ENCODE measurements at regions not wholly inside any gene's neighbourhood (a gene's known extent, or its start where the extent isn't known, plus 50 kb on each side); places are given as distances from the start of the nearest gene placed in this dataset.
A peak's percentile ranks its signal among the peaks of the same experiment; 100 is the strongest.

- H3K4me3 Mint-ChIP-seq: no peak overlapping the region
- DNase-seq (ENCODE audit: low spot score): no peak
- H3K27me3 Mint-ChIP-seq (ENCODE audit: low read depth): no peaks in the 10 kb centered on the region; the same call in 1 of the 2 replicates
- peaks cover 1% of the 10 kb centered on the region; the same call in 1 of the 2 replicates for H3K4me1 Mint-ChIP-seq
- no peak for ATAC-seq
- POLR2A ChIA-PET: no interaction called here
- H3K36me3 Mint-ChIP-seq: no peaks in the 10 kb centered on the region
- CTCF ChIA-PET: no interaction called here
- no peaks in the 10 kb centered on the region for H3K9me3 Mint-ChIP-seq
- TF ChIP-seq ZNF138 (CRISPR knock-in tag; conservative IDR thresholded peaks at IDR 0.05) (no peak), FOXP1 (CRISPR knock-in tag; IDR thresholded peaks at IDR 0.05; ENCODE audit: borderline replicate concordance) (no peak), ZBTB43 (CRISPR knock-in tag; IDR thresholded peaks at IDR 0.05) (no peak), ZNF396 (CRISPR knock-in tag; IDR thresholded peaks at IDR 0.05; ENCODE audit: borderline replicate concordance) (no peak), RELA (CRISPR knock-in tag; IDR thresholded peaks at IDR 0.05; ENCODE audit: borderline replicate concordance) (no peak), FOXP4 (CRISPR knock-in tag; IDR thresholded peaks at IDR 0.05) (no peak), ZNF317 (CRISPR knock-in tag; IDR thresholded peaks at IDR 0.05; ENCODE audit: borderline replicate concordance, low read depth) (no peak)
- TF ChIP-seq, protein P1, sequence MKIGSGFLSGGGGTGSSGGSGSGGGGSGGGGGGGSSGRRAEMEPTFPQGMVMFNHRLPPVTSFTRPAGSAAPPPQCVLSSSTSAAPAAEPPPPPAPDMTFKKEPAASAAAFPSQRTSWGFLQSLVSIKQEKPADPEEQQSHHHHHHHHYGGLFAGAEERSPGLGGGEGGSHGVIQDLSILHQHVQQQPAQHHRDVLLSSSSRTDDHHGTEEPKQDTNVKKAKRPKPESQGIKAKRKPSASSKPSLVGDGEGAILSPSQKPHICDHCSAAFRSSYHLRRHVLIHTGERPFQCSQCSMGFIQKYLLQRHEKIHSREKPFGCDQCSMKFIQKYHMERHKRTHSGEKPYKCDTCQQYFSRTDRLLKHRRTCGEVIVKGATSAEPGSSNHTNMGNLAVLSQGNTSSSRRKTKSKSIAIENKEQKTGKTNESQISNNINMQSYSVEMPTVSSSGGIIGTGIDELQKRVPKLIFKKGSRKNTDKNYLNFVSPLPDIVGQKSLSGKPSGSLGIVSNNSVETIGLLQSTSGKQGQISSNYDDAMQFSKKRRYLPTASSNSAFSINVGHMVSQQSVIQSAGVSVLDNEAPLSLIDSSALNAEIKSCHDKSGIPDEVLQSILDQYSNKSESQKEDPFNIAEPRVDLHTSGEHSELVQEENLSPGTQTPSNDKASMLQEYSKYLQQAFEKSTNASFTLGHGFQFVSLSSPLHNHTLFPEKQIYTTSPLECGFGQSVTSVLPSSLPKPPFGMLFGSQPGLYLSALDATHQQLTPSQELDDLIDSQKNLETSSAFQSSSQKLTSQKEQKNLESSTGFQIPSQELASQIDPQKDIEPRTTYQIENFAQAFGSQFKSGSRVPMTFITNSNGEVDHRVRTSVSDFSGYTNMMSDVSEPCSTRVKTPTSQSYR (CRISPR knock-in tag; IDR thresholded peaks at IDR 0.05): no peak
- TF ChIP-seq, protein P2, sequence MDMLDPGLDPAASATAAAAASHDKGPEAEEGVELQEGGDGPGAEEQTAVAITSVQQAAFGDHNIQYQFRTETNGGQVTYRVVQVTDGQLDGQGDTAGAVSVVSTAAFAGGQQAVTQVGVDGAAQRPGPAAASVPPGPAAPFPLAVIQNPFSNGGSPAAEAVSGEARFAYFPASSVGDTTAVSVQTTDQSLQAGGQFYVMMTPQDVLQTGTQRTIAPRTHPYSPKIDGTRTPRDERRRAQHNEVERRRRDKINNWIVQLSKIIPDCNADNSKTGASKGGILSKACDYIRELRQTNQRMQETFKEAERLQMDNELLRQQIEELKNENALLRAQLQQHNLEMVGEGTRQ (CRISPR knock-in tag; IDR thresholded peaks at IDR 0.05): no peak
- no peak overlapping the region for H3K27ac Mint-ChIP-seq
Measured at GRCh38 chr9:116078640-116079039, 75.0 kb upstream of the PAPPA start.

- ChIA-PET CTCF (no interaction called here), POLR2A (no interaction called here)
Measured at GRCh38 chr9:116080561-116080960, 73.0 kb upstream of the PAPPA start.

More at GRCh38 chr9:116080561-116080960, 73.0 kb upstream of the PAPPA start:
- TF ChIP-seq RELA (CRISPR knock-in tag; IDR thresholded peaks at IDR 0.05; ENCODE audit: borderline replicate concordance) (no peak), ZNF121 (CRISPR knock-in tag; IDR thresholded peaks at IDR 0.05) (no peak), CREM (CRISPR knock-in tag; IDR thresholded peaks at IDR 0.05) (no peak), ZBTB21 (CRISPR knock-in tag; IDR thresholded peaks at IDR 0.05; ENCODE audit: borderline replicate concordance) (no peak), FOXP4 (CRISPR knock-in tag; IDR thresholded peaks at IDR 0.05) (no peak), ATF1 (CRISPR knock-in tag; IDR thresholded peaks at IDR 0.05) (no peak), PRRX2 (CRISPR knock-in tag; IDR thresholded peaks at IDR 0.05) (no peak), MXD4 (CRISPR knock-in tag; IDR thresholded peaks at IDR 0.05; ENCODE audit: borderline replicate concordance) (no peak)
- TF ChIP-seq, protein P2 (CRISPR knock-in tag; IDR thresholded peaks at IDR 0.05): no peak
- Mint-ChIP-seq H3K9me3 (no peaks in the 10 kb centered on the region), H3K4me1 (peaks cover 4% of the 10 kb centered on the region; the same call in 1 of the 2 replicates), H3K27me3 (ENCODE audit: low read depth) (no peaks in the 10 kb centered on the region; the same call in 1 of the 2 replicates), H3K36me3 (no peaks in the 10 kb centered on the region), H3K4me3 (no peak overlapping the region), H3K27ac (no peak overlapping the region)
- peak; percentile 17 for DNase-seq (ENCODE audit: low spot score)
- ATAC-seq: peak; percentile 60
